Vagina (tissue), 2 donors: ENCODE measurements at regions not wholly inside any gene's neighbourhood (a gene's known extent, or its start where the extent isn't known, plus 50 kb on each side); places are given as distances from the start of the nearest gene placed in this dataset.

Source experiments
- DNase-seq, 2 donors: peaks; one replicate each; pipeline ENCODE4 v3.0.0-alpha.2; 2017; ENCODE audit errors: extremely low spot score in 2 of 2
- H3K27ac ChIP-seq: fragments of 200-600 bp; sonication (generic); one replicate; pipeline ENCODE4 v1.5.1; 2019
- H3K27me3 ChIP-seq: fragments of 200-600 bp; sonication (generic); one replicate; pipeline ENCODE4 v1.5.1; 2019
- H3K36me3 ChIP-seq, 2 donors: fragments of 200-600 bp; sonication (generic); one replicate each; pipeline ENCODE4 v1.5.1; 2017 to 2019
- H3K4me1 ChIP-seq: fragments of 200-600 bp; sonication (generic); one replicate; pipeline ENCODE4 v1.5.1; 2019
- H3K4me3 ChIP-seq, 2 donors: fragments of 200-600 bp; sonication (generic); 1 replicate in 1 of 2; 2 replicates in 1 of 2; pipeline ENCODE4 v1.5.1; 2016 to 2019
- H3K9me3 ChIP-seq: fragments of 200-600 bp; sonication (generic); one replicate; pipeline ENCODE4 v1.5.1; 2019
- POLR2A ChIP-seq, 2 donors: fragments of 450-650 bp; IDR thresholded peaks; one replicate each; pipeline ENCODE4 v1.6.1; 2017; ENCODE audit warnings: antibody characterized with exemption in 2 of 2, mild to moderate bottlenecking in 2 of 2, moderate library complexity in 2 of 2
- POLR2AphosphoS5 ChIP-seq, 2 donors: sonication (generic); formaldehyde crosslinking; IDR thresholded peaks; one replicate each; pipeline ENCODE4 v1.9.0; 2017; ENCODE audit warnings: antibody characterized with exemption in 2 of 2, mild to moderate bottlenecking in 2 of 2, low read depth in 1 of 2; ENCODE audit not compliant: insufficient read depth in 1 of 2
- intact Hi-C: fragments of 100-400 bp; cut with DNase I; formaldehyde crosslinking; loops from one replicate; pipeline ENCODE4 v1.15.1; 2023
- TF ChIP-seq, protein P1 (sequence below), 3 experiments: fragments of 450-650 bp in 2 of 3; fragments of 200-600 bp in 1 of 3; sonication (generic) in 1 of 3; IDR thresholded peaks; one replicate each; pipeline ENCODE4 v1.5.1; 2017 to 2019; ENCODE audit warnings: antibody characterized with exemption in 3 of 3, mild to moderate bottlenecking in 2 of 3, moderate library complexity in 2 of 3

GRCh38 chr4:176945334-176945733, 152.6 kb upstream of the VEGFC start:
- no peak overlapping the region for H3K27ac ChIP-seq
- intact Hi-C loops, result no loop called here
- no peak for DNase-seq
- H3K36me3 ChIP-seq, result no peaks in the 10 kb centered on the region
- H3K9me3 ChIP-seq, result no peaks in the 10 kb centered on the region
- no peaks in the 10 kb centered on the region for H3K4me1 ChIP-seq
- TF ChIP-seq, protein P1, sequence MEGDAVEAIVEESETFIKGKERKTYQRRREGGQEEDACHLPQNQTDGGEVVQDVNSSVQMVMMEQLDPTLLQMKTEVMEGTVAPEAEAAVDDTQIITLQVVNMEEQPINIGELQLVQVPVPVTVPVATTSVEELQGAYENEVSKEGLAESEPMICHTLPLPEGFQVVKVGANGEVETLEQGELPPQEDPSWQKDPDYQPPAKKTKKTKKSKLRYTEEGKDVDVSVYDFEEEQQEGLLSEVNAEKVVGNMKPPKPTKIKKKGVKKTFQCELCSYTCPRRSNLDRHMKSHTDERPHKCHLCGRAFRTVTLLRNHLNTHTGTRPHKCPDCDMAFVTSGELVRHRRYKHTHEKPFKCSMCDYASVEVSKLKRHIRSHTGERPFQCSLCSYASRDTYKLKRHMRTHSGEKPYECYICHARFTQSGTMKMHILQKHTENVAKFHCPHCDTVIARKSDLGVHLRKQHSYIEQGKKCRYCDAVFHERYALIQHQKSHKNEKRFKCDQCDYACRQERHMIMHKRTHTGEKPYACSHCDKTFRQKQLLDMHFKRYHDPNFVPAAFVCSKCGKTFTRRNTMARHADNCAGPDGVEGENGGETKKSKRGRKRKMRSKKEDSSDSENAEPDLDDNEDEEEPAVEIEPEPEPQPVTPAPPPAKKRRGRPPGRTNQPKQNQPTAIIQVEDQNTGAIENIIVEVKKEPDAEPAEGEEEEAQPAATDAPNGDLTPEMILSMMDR (IDR thresholded peaks at IDR 0.05), result no peak
- H3K27me3 ChIP-seq, result no peaks in the 10 kb centered on the region
- no peak overlapping the region for H3K4me3 ChIP-seq

DNA sequence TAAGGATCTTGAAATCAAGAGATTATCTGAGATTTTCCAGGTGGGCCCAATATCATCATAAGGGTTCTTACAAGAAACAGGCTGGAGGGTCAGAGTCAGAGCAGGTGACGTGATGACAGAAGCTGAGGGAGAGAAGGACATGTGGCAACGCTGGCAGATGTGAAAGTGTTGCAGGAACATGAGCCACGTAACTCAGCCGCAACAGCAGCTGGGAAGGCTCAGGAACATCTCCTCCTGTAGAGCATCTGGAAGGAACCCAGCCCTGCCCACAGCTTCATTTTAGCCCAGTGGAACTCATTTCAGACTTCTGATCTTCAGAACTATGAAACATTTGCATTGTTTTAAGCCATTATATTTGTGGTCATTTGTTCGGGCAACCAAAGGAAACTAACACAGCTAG, 156.3 kb upstream of the VEGFC start:
- intact Hi-C loops, result no loop called here
- no peak overlapping the region for H3K27ac ChIP-seq

GRCh38 chr4:176953021-176953420, 160.3 kb upstream of the VEGFC start:
- Histone ChIP-seq H3K27ac (no peak overlapping the region), H3K27me3 (no peaks in the 10 kb centered on the region), H3K36me3 (no peaks in the 10 kb centered on the region), H3K4me1 (no peaks in the 10 kb centered on the region), H3K4me3 (no peak overlapping the region), H3K9me3 (no peaks in the 10 kb centered on the region)
- intact Hi-C loops, result no loop called here
- TF ChIP-seq POLR2A (IDR thresholded peaks at IDR 0.05), result no peak
- TF ChIP-seq, protein P1 (IDR thresholded peaks at IDR 0.05), result no peak
- TF ChIP-seq POLR2AphosphoS5 (IDR thresholded peaks at IDR 0.05; ENCODE audit: insufficient read depth in 1 of 2, low read depth in 1 of 2), result no peak
- no peak for DNase-seq

More for the DNA sequence above, 156.3 kb upstream of the VEGFC start:
- no peaks in the 10 kb centered on the region for H3K27me3 ChIP-seq
- H3K4me1 ChIP-seq, result no peaks in the 10 kb centered on the region
- no peak overlapping the region for H3K4me3 ChIP-seq
- no peak for DNase-seq
- no peaks in the 10 kb centered on the region for H3K36me3 ChIP-seq
- H3K9me3 ChIP-seq, result no peaks in the 10 kb centered on the region
- TF ChIP-seq POLR2A (IDR thresholded peaks at IDR 0.05) (no peak), POLR2AphosphoS5 (IDR thresholded peaks at IDR 0.05; ENCODE audit: insufficient read depth in 1 of 2, low read depth in 1 of 2) (no peak)
- TF ChIP-seq, protein P1 (IDR thresholded peaks at IDR 0.05), result no peak

DNA sequence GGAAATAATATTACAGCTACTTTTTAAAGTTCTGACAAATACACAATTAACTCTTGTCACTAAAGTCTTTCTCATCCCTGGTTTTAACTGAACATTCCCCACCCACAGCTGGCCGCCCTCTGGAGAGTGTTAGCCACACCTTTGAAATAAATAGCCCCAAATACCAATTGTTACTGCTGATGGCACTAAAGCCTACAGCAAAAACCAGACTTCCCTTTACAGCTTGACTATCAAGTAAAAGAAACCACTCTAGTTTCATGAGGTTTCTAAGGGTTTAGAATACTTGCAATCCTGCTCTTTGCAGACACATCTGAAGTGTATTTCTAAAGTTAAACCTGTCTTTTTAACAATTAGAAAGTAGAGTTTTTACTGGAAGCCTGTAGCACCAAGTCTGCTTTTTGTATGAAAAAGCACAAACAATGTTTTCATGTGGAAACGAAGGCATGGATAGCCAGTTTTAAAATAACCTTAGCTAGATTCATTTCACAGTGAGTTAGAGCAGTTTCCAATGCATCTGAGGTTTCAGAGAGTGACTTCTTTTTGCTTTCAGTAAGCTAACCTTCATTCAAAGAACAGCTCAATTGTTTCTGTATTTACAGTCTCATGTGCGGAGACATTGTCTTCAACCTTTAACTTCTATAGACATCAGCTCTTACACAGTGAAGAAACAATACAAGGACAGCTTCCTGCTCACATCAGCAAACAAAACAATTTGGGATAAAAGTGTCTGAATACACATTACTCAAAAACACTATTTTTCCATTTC, 164.8 kb upstream of the VEGFC start:
- H3K36me3 ChIP-seq, result no peaks in the 10 kb centered on the region
- TF ChIP-seq POLR2A (IDR thresholded peaks at IDR 0.05) (no peak), POLR2AphosphoS5 (IDR thresholded peaks at IDR 0.05; ENCODE audit: insufficient read depth in 1 of 2, low read depth in 1 of 2) (no peak)
- TF ChIP-seq, protein P1 (IDR thresholded peaks at IDR 0.05), result no peak
- no peaks in the 10 kb centered on the region for H3K27me3 ChIP-seq
- DNase-seq, result no peak
- no peaks in the 10 kb centered on the region for H3K4me1 ChIP-seq
- H3K9me3 ChIP-seq, result no peaks in the 10 kb centered on the region
- no peak overlapping the region for H3K4me3 ChIP-seq
- H3K27ac ChIP-seq, result no peak overlapping the region
- intact Hi-C loops, result no loop called here

GRCh38 chr4:176959980-176960379, 167.3 kb upstream of the VEGFC start:
- intact Hi-C loops, result no loop called here

More at GRCh38 chr4:176959980-176960379, 167.3 kb upstream of the VEGFC start:
- Histone ChIP-seq H3K4me1 (no peaks in the 10 kb centered on the region), H3K36me3 (no peaks in the 10 kb centered on the region), H3K27me3 (no peaks in the 10 kb centered on the region), H3K4me3 (no peak overlapping the region), H3K9me3 (no peaks in the 10 kb centered on the region), H3K27ac (no peak overlapping the region)
- TF ChIP-seq POLR2A (IDR thresholded peaks at IDR 0.05) (no peak), POLR2AphosphoS5 (IDR thresholded peaks at IDR 0.05; ENCODE audit: insufficient read depth in 1 of 2, low read depth in 1 of 2) (no peak)
- TF ChIP-seq, protein P1 (IDR thresholded peaks at IDR 0.05), result no peak
- no peak for DNase-seq
